ENCODE measurements at regions not wholly inside any gene's neighbourhood (a gene's known extent, or its start where the extent isn't known, plus 50 kb on each side); places are given as distances from the start of the nearest gene placed in this dataset.
"Not testable (repeated sequence)": the region's sequence is repeated elsewhere in the genome, so short reads cannot be mapped to it uniquely, and the experiment has no call there.

- no peak for DNase-seq (ENCODE audit: low spot score, unreplicated experiment)
- H3K4me1 Mint-ChIP-seq (ENCODE audit: low read depth): no peaks in the 10 kb centered on the region
- no peak overlapping the region for H3K27ac Mint-ChIP-seq
- H3K27me3 Mint-ChIP-seq: no peaks in the 10 kb centered on the region
- no peak overlapping the region for H3K4me3 Mint-ChIP-seq (ENCODE audit: low read depth)
- no peak for TF ChIP-seq CTCF (IDR thresholded peaks at IDR 0.05; ENCODE audit: unreplicated experiment)
- no peaks in the 10 kb centered on the region for H3K9me3 Mint-ChIP-seq (ENCODE audit: low read depth)
- no peaks in the 10 kb centered on the region for H3K36me3 Mint-ChIP-seq (ENCODE audit: insufficient read depth)
Measured at GRCh38 chr11:98512938-98513337, 507.8 kb upstream of the CNTN5 start.

- no peak for TF ChIP-seq CTCF (IDR thresholded peaks at IDR 0.05; ENCODE audit: unreplicated experiment)
- DNase-seq (ENCODE audit: low spot score, unreplicated experiment): no peak
- Mint-ChIP-seq H3K27ac (no peak overlapping the region), H3K27me3 (no peaks in the 10 kb centered on the region), H3K4me3 (ENCODE audit: low read depth) (no peak overlapping the region), H3K36me3 (ENCODE audit: insufficient read depth) (no peaks in the 10 kb centered on the region), H3K9me3 (ENCODE audit: low read depth) (no peaks in the 10 kb centered on the region), H3K4me1 (ENCODE audit: low read depth) (peaks cover 4% of the 10 kb centered on the region)
Measured at GRCh38 chr11:98531576-98531975, 489.2 kb upstream of the CNTN5 start.

GRCh38 chr11:98536023-98536422 is 484.7 kb upstream of the CNTN5 start:
- no peak overlapping the region for H3K27ac Mint-ChIP-seq
- no peak for TF ChIP-seq CTCF (IDR thresholded peaks at IDR 0.05; ENCODE audit: unreplicated experiment)
- no peak overlapping the region for H3K4me3 Mint-ChIP-seq (ENCODE audit: low read depth)
- DNase-seq (ENCODE audit: low spot score, unreplicated experiment): no peak
- no peaks in the 10 kb centered on the region for H3K36me3 Mint-ChIP-seq (ENCODE audit: insufficient read depth)
- no peaks in the 10 kb centered on the region for H3K27me3 Mint-ChIP-seq
- no peaks in the 10 kb centered on the region for H3K9me3 Mint-ChIP-seq (ENCODE audit: low read depth)
- H3K4me1 Mint-ChIP-seq (ENCODE audit: low read depth): peaks cover 4% of the 10 kb centered on the region

- not testable (repeated sequence) for DNase-seq (ENCODE audit: low spot score, unreplicated experiment); H3K4me3 Mint-ChIP-seq (ENCODE audit: low read depth); H3K27ac Mint-ChIP-seq; H3K36me3 Mint-ChIP-seq (ENCODE audit: insufficient read depth); H3K9me3 Mint-ChIP-seq (ENCODE audit: low read depth); H3K4me1 Mint-ChIP-seq (ENCODE audit: low read depth); H3K27me3 Mint-ChIP-seq
Measured at GRCh38 chr11:98538358-98538757, 482.4 kb upstream of the CNTN5 start.

GRCh38 chr11:98545544-98546175 is 475.1 kb upstream of the CNTN5 start:
- H3K36me3 Mint-ChIP-seq (ENCODE audit: insufficient read depth): no peaks in the 10 kb centered on the region
- no peaks in the 10 kb centered on the region for H3K27me3 Mint-ChIP-seq
- DNase-seq (ENCODE audit: low spot score, unreplicated experiment): no peak
- H3K9me3 Mint-ChIP-seq (ENCODE audit: low read depth): peaks cover 7% of the 10 kb centered on the region
- H3K4me1 Mint-ChIP-seq (ENCODE audit: low read depth): no peaks in the 10 kb centered on the region
- no peak overlapping the region for H3K27ac Mint-ChIP-seq
- TF ChIP-seq CTCF (IDR thresholded peaks at IDR 0.05; ENCODE audit: unreplicated experiment): no peak
- no peak overlapping the region for H3K4me3 Mint-ChIP-seq (ENCODE audit: low read depth)

- H3K4me3 Mint-ChIP-seq (ENCODE audit: low read depth): no peak overlapping the region
- no peaks in the 10 kb centered on the region for H3K27me3 Mint-ChIP-seq
- no peak for DNase-seq (ENCODE audit: low spot score, unreplicated experiment)
- H3K4me1 Mint-ChIP-seq (ENCODE audit: low read depth): no peaks in the 10 kb centered on the region
- no peak overlapping the region for H3K27ac Mint-ChIP-seq
- H3K36me3 Mint-ChIP-seq (ENCODE audit: insufficient read depth): no peaks in the 10 kb centered on the region
- TF ChIP-seq CTCF (IDR thresholded peaks at IDR 0.05; ENCODE audit: unreplicated experiment): no peak
- H3K9me3 Mint-ChIP-seq (ENCODE audit: low read depth): peaks cover 7% of the 10 kb centered on the region
Measured at GRCh38 chr11:98549571-98549970, 471.2 kb upstream of the CNTN5 start.

All from progenitor cell of endocrine pancreas (in vitro differentiated cells).